GM23338 (cell line): ENCODE measurements at regions not wholly inside any gene's neighbourhood (a gene's known extent, or its start where the extent isn't known, plus 50 kb on each side); places are given as distances from the start of the nearest gene placed in this dataset.

ENCODE experiments used
- ATAC-seq: fragments of 200-7000 bp; cut with Tn5 transposase; 3 replicates; pipeline ENCODE4 v1.9.1; 2020
- DNase-seq: peaks from one replicate; pipeline ENCODE4 v3.0.0-alpha.2; 2015; ENCODE audit warnings: low spot score
- H2AFZ ChIP-seq: fragments of 200-600 bp; sonication (generic); 2 replicates; pipeline ENCODE4 v1.8.0; 2016; ENCODE audit warnings: antibody characterized with exemption, mild to moderate bottlenecking, moderate library complexity
- H3F3A ChIP-seq: fragments of 200-600 bp; sonication (generic); replicated peaks from 2 replicates; pipeline ENCODE4 v1.8.0; 2017; ENCODE audit warnings: antibody characterized with exemption, mixed run types, low read depth
- H3K27ac ChIP-seq: fragments of 200-600 bp; sonication (generic); 2 replicates; pipeline ENCODE4 v1.6.1; 2016; ENCODE audit warnings: low read depth
- H3K27me3 ChIP-seq: fragments of 200-600 bp; sonication (generic); 2 replicates; pipeline ENCODE4 v1.8.0; 2016; ENCODE audit warnings: mild to moderate bottlenecking, mixed run types, moderate library complexity; ENCODE audit not compliant: insufficient read depth
- H3K36me3 ChIP-seq: fragments of 200-600 bp; sonication (generic); 2 replicates; pipeline ENCODE4 v1.8.0; 2016; ENCODE audit warnings: mild to moderate bottlenecking; ENCODE audit not compliant: insufficient read depth
- H3K4me1 ChIP-seq: fragments of 200-600 bp; sonication (generic); 2 replicates; pipeline ENCODE4 v1.8.0; 2016; ENCODE audit warnings: mild to moderate bottlenecking, moderate library complexity; ENCODE audit not compliant: insufficient read depth
- H3K4me2 ChIP-seq: fragments of 200-600 bp; sonication (generic); 2 replicates; pipeline ENCODE4 v1.7.1; 2017; ENCODE audit warnings: mixed run types
- H3K4me3 ChIP-seq: fragments of 200-600 bp; sonication (generic); 2 replicates; pipeline ENCODE4 v1.6.1; 2016; ENCODE audit warnings: mixed run types
- H3K79me2 ChIP-seq: fragments of 200-600 bp; sonication (generic); replicated peaks from 2 replicates; pipeline ENCODE4 v1.8.0; 2017; ENCODE audit warnings: mild to moderate bottlenecking; ENCODE audit not compliant: insufficient read depth
- H3K9me2 ChIP-seq: fragments of 200-600 bp; sonication (generic); 2 replicates; pipeline ENCODE4 v1.8.0; 2017; ENCODE audit not compliant: insufficient read depth
- H4K20me1 ChIP-seq: fragments of 200-600 bp; sonication (generic); replicated peaks from 2 replicates; pipeline ENCODE4 v1.8.0; 2017; ENCODE audit warnings: mild to moderate bottlenecking; ENCODE audit not compliant: insufficient read depth
- H3K27ac Mint-ChIP-seq: 2 replicates; pipeline ENCODE4 v1.8.0; 2020; ENCODE audit warnings: inconsistent platforms, mild to moderate bottlenecking, moderate library complexity, mixed read lengths
- H3K27me3 Mint-ChIP-seq: 3 replicates; pipeline ENCODE4 v1.8.0; 2022; ENCODE audit warnings: low read depth, mild to moderate bottlenecking, moderate library complexity, mixed read lengths, inconsistent platforms; ENCODE audit not compliant: insufficient read depth, poor library complexity
- H3K36me3 Mint-ChIP-seq: 3 replicates; pipeline ENCODE4 v1.8.0; 2021; ENCODE audit warnings: low read depth, mild to moderate bottlenecking, inconsistent platforms, moderate library complexity, mixed read lengths
- H3K4me1 Mint-ChIP-seq: 3 replicates; pipeline ENCODE4 v1.8.0; 2020; ENCODE audit warnings: mild to moderate bottlenecking, inconsistent platforms, mixed read lengths
- H3K4me3 Mint-ChIP-seq: 3 replicates; pipeline ENCODE4 v1.8.0; 2021; ENCODE audit warnings: moderate library complexity, mild to moderate bottlenecking, inconsistent platforms, mixed read lengths
- H3K9me3 Mint-ChIP-seq: 3 replicates; pipeline ENCODE4 v1.8.0; 2020; ENCODE audit warnings: moderate library complexity, mild to moderate bottlenecking, inconsistent platforms, mixed read lengths
- CREB1 ChIP-seq: fragments of 250-450 bp; sonication (Bioruptor Pico); IDR thresholded peaks from 2 replicates; pipeline ENCODE4 v1.5.0; 2020; ENCODE audit warnings: low read depth, mild to moderate bottlenecking, moderate library complexity
- EZH2 ChIP-seq: fragments of 200-600 bp; sonication (generic); IDR thresholded peaks from one replicate; pipeline ENCODE4 v1.8.0; 2017; ENCODE audit warnings: antibody characterized with exemption, mild to moderate bottlenecking, low read depth; ENCODE audit not compliant: unreplicated experiment
- EZH2phosphoT487 ChIP-seq: fragments of 200-600 bp; sonication (generic); IDR thresholded peaks from one replicate; pipeline ENCODE4 v1.8.1; 2018; ENCODE audit warnings: antibody characterized with exemption; ENCODE audit not compliant: unreplicated experiment
- JUNB ChIP-seq: IDR thresholded peaks from one replicate; pipeline ENCODE4 v1.6.1; 2016; ENCODE audit warnings: antibody characterized with exemption; ENCODE audit not compliant: unreplicated experiment
- POLR2AphosphoS5 ChIP-seq: IDR thresholded peaks from 2 replicates; pipeline ENCODE4 v1.6.1; 2016; ENCODE audit warnings: antibody characterized with exemption, low read depth
- ZNF114 ChIP-seq: fragments of 250-450 bp; sonication (Bioruptor Pico); IDR thresholded peaks from 2 replicates; pipeline ENCODE4 v1.5.0; 2020; ENCODE audit warnings: mild to moderate bottlenecking, moderate library complexity
- TF ChIP-seq, protein P1 (sequence below): IDR thresholded peaks from one replicate; pipeline ENCODE4 v1.6.1; 2018; ENCODE audit warnings: antibody characterized with exemption; ENCODE audit not compliant: unreplicated experiment
- TF ChIP-seq, protein P2 (sequence below): IDR thresholded peaks from 2 replicates; pipeline ENCODE4 v1.6.1; 2016; ENCODE audit warnings: antibody characterized with exemption
- TF ChIP-seq, protein P3 (sequence below), 2 experiments: fragments of 200-600 bp in 1 of 2; sonication (generic) in 1 of 2; conservative IDR thresholded peaks; 2 replicates each; pipeline versions ENCODE4 v1.5.1 to v1.6.1; 2016 to 2017; ENCODE audit warnings: antibody characterized with exemption in 2 of 2, low read depth in 2 of 2, mild to moderate bottlenecking in 2 of 2, moderate library complexity in 1 of 2
- TF ChIP-seq, protein P4 (sequence below): fragments of 250-450 bp; sonication (Bioruptor Pico); IDR thresholded peaks from 2 replicates; pipeline ENCODE4 v1.5.0; 2020; ENCODE audit warnings: mild to moderate bottlenecking, moderate library complexity

DNA sequence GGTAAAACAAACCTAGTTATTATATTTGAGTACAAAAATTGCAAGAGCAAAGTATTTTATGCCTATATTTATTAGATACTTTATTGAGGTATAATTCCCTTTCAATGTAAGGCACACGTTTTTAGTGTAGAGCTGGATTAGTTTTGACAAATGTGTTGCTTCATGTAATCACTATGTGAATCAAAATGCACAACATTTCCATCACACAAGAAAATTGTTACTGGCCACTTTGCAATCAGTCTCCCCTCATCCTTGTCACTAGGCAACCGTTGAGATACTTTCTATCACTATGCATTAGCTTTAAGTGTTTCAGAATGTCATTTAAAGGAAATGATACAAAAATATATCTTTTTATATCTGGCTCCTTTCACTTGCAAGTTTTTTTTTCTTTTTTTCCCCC is 531.0 kb downstream of the CCER1 start (continued):
- TF ChIP-seq, protein P1, sequence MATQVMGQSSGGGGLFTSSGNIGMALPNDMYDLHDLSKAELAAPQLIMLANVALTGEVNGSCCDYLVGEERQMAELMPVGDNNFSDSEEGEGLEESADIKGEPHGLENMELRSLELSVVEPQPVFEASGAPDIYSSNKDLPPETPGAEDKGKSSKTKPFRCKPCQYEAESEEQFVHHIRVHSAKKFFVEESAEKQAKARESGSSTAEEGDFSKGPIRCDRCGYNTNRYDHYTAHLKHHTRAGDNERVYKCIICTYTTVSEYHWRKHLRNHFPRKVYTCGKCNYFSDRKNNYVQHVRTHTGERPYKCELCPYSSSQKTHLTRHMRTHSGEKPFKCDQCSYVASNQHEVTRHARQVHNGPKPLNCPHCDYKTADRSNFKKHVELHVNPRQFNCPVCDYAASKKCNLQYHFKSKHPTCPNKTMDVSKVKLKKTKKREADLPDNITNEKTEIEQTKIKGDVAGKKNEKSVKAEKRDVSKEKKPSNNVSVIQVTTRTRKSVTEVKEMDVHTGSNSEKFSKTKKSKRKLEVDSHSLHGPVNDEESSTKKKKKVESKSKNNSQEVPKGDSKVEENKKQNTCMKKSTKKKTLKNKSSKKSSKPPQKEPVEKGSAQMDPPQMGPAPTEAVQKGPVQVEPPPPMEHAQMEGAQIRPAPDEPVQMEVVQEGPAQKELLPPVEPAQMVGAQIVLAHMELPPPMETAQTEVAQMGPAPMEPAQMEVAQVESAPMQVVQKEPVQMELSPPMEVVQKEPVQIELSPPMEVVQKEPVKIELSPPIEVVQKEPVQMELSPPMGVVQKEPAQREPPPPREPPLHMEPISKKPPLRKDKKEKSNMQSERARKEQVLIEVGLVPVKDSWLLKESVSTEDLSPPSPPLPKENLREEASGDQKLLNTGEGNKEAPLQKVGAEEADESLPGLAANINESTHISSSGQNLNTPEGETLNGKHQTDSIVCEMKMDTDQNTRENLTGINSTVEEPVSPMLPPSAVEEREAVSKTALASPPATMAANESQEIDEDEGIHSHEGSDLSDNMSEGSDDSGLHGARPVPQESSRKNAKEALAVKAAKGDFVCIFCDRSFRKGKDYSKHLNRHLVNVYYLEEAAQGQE = no peak
- TF ChIP-seq ZNF114 (CRISPR knock-in tag) (no peak), EZH2 (no peak)

DNA sequence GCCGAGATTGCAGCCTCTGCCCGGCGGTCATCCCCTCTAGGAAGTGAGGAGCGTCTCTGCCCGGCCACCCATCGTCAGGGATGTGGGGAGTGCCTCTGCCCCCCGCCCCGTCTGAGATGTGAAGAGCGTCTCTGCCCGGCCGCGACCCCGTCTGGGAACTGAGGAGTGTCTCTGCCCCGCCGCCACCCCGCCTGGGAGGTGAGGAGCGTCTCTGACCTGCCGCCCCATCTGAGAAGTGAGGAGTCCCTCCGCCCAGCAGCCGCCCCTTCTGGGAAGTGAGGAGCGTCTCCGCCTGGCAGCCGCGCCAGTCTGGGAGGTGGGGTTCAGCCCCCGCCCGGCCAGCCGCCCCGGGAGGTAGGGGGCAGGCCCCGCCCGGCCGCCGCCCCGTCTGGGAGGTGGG is 544.0 kb downstream of the CCER1 start:
- H3F3A ChIP-seq = no peaks in the 10 kb centered on the region
- H3K4me2 ChIP-seq = no peak overlapping the region
- Mint-ChIP-seq H3K4me1 (peaks cover 14% of the 10 kb centered on the region; the same call in 2 of the 3 replicates), H3K36me3 (peaks cover 7% of the 10 kb centered on the region; the same call in 1 of the 3 replicates), H3K27ac (no peak overlapping the region), H3K4me3 (no peak overlapping the region), H3K27me3 (peaks cover 3% of the 10 kb centered on the region), H3K9me3 (peaks cover 8% of the 10 kb centered on the region; the same call in 2 of the 3 replicates)
- H3K27ac ChIP-seq = no peak overlapping the region
- no peak overlapping the region for H2AFZ ChIP-seq
- H3K4me3 ChIP-seq = no peak overlapping the region
- no peaks in the 10 kb centered on the region for H3K9me2 ChIP-seq
- H3K4me1 ChIP-seq = peaks cover 7% of the 10 kb centered on the region
- ATAC-seq (no peak), DNase-seq (no peak)
- H3K27me3 ChIP-seq = no peaks in the 10 kb centered on the region
- no peaks in the 10 kb centered on the region for H4K20me1 ChIP-seq
- H3K36me3 ChIP-seq = no peaks in the 10 kb centered on the region
- H3K79me2 ChIP-seq = no peaks in the 10 kb centered on the region
- TF ChIP-seq ZNF114 (CRISPR knock-in tag) = no peak
- TF ChIP-seq CREB1 = no peak
- TF ChIP-seq, protein P2, sequence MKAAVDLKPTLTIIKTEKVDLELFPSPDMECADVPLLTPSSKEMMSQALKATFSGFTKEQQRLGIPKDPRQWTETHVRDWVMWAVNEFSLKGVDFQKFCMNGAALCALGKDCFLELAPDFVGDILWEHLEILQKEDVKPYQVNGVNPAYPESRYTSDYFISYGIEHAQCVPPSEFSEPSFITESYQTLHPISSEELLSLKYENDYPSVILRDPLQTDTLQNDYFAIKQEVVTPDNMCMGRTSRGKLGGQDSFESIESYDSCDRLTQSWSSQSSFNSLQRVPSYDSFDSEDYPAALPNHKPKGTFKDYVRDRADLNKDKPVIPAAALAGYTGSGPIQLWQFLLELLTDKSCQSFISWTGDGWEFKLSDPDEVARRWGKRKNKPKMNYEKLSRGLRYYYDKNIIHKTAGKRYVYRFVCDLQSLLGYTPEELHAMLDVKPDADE = no peak
- TF ChIP-seq JUNB = no peak
- no peak for TF ChIP-seq EZH2phosphoT487
- TF ChIP-seq POLR2AphosphoS5 = no peak
- no peak for TF ChIP-seq EZH2
- TF ChIP-seq, protein P3, sequence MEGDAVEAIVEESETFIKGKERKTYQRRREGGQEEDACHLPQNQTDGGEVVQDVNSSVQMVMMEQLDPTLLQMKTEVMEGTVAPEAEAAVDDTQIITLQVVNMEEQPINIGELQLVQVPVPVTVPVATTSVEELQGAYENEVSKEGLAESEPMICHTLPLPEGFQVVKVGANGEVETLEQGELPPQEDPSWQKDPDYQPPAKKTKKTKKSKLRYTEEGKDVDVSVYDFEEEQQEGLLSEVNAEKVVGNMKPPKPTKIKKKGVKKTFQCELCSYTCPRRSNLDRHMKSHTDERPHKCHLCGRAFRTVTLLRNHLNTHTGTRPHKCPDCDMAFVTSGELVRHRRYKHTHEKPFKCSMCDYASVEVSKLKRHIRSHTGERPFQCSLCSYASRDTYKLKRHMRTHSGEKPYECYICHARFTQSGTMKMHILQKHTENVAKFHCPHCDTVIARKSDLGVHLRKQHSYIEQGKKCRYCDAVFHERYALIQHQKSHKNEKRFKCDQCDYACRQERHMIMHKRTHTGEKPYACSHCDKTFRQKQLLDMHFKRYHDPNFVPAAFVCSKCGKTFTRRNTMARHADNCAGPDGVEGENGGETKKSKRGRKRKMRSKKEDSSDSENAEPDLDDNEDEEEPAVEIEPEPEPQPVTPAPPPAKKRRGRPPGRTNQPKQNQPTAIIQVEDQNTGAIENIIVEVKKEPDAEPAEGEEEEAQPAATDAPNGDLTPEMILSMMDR (conservative IDR thresholded peaks at IDR 0.05; ENCODE audit: low read depth in 2 of 2) = no peak
- TF ChIP-seq, protein P4, sequence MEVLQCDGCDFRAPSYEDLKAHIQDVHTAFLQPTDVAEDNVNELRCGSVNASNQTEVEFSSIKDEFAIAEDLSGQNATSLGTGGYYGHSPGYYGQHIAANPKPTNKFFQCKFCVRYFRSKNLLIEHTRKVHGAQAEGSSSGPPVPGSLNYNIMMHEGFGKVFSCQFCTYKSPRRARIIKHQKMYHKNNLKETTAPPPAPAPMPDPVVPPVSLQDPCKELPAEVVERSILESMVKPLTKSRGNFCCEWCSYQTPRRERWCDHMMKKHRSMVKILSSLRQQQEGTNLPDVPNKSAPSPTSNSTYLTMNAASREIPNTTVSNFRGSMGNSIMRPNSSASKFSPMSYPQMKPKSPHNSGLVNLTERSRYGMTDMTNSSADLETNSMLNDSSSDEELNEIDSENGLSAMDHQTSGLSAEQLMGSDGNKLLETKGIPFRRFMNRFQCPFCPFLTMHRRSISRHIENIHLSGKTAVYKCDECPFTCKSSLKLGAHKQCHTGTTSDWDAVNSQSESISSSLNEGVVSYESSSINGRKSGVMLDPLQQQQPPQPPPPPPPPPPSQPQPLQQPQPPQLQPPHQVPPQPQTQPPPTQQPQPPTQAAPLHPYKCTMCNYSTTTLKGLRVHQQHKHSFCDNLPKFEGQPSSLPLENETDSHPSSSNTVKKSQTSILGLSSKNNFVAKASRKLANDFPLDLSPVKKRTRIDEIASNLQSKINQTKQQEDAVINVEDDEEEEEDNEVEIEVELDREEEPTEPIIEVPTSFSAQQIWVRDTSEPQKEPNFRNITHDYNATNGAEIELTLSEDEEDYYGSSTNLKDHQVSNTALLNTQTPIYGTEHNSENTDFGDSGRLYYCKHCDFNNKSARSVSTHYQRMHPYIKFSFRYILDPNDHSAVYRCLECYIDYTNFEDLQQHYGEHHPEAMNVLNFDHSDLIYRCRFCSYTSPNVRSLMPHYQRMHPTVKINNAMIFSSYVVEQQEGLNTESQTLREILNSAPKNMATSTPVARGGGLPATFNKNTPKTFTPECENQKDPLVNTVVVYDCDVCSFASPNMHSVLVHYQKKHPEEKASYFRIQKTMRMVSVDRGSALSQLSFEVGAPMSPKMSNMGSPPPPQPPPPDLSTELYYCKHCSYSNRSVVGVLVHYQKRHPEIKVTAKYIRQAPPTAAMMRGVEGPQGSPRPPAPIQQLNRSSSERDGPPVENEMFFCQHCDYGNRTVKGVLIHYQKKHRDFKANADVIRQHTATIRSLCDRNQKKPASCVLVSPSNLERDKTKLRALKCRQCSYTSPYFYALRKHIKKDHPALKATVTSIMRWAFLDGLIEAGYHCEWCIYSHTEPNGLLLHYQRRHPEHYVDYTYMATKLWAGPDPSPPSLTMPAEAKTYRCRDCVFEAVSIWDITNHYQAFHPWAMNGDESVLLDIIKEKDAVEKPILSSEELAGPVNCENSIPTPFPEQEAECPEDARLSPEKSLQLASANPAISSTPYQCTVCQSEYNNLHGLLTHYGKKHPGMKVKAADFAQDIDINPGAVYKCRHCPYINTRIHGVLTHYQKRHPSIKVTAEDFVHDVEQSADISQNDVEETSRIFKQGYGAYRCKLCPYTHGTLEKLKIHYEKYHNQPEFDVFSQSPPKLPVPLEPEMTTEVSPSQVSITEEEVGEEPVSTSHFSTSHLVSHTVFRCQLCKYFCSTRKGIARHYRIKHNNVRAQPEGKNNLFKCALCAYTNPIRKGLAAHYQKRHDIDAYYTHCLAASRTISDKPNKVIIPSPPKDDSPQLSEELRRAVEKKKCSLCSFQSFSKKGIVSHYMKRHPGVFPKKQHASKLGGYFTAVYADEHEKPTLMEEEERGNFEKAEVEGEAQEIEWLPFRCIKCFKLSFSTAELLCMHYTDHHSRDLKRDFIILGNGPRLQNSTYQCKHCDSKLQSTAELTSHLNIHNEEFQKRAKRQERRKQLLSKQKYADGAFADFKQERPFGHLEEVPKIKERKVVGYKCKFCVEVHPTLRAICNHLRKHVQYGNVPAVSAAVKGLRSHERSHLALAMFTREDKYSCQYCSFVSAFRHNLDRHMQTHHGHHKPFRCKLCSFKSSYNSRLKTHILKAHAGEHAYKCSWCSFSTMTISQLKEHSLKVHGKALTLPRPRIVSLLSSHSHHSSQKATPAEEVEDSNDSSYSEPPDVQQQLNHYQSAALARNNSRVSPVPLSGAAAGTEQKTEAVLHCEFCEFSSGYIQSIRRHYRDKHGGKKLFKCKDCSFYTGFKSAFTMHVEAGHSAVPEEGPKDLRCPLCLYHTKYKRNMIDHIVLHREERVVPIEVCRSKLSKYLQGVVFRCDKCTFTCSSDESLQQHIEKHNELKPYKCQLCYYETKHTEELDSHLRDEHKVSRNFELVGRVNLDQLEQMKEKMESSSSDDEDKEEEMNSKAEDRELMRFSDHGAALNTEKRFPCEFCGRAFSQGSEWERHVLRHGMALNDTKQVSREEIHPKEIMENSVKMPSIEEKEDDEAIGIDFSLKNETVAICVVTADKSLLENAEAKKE (CRISPR knock-in tag) = no peak
